CD8-positive, alpha-beta memory T cell (primary cell): ENCODE measurements at regions not wholly inside any gene's neighbourhood (a gene's known extent, or its start where the extent isn't known, plus 50 kb on each side); places are given as distances from the start of the nearest gene placed in this dataset.
"Not testable (repeated sequence)": the region's sequence is repeated elsewhere in the genome, so short reads cannot be mapped to it uniquely, and the experiment has no call there.

Experiments
- CTCF ChIA-PET: fragments of 350-600 bp; sonication (Branson Sonifier 250); formaldehyde crosslinking; loops from one replicate; lab custom pipeline; 2021; ENCODE audit warnings: antibody characterized with exemption; lab: Charles Lee
- POLR2A ChIA-PET: fragments of 350-600 bp; sonication (Branson Sonifier 250); formaldehyde crosslinking; loops from one replicate; lab custom pipeline; 2021; ENCODE audit warnings: antibody characterized with exemption; lab: Charles Lee
- DNase-seq, 5 donors: peaks; one replicate each; pipeline versions ENCODE4 v3.0.0 to v3.0.0-alpha.2; 2020 to 2022; ENCODE audit warnings: mixed read lengths in 1 of 5
- H3K27ac ChIP-seq: one replicate; pipeline ENCODE4 v1.7.0; 2013; ENCODE audit warnings: low read depth, mild to moderate bottlenecking, low read length, moderate library complexity
- H3K27me3 ChIP-seq: 2 replicates; pipeline ENCODE4 v1.7.0; 2013; ENCODE audit warnings: low read length, mild to moderate bottlenecking; ENCODE audit not compliant: insufficient read depth, poor library complexity, severe bottlenecking
- H3K36me3 ChIP-seq: 2 replicates; pipeline ENCODE4 v1.7.0; 2013; ENCODE audit warnings: mild to moderate bottlenecking, low read length, moderate library complexity; ENCODE audit not compliant: insufficient read depth
- H3K4me1 ChIP-seq: 2 replicates; pipeline ENCODE4 v1.7.0; 2013; ENCODE audit warnings: mild to moderate bottlenecking, low read length, moderate library complexity; ENCODE audit not compliant: insufficient read depth
- H3K4me3 ChIP-seq: 2 replicates; pipeline ENCODE4 v1.7.0; 2013; ENCODE audit warnings: mild to moderate bottlenecking, low read length
- H3K9me3 ChIP-seq: 2 replicates; pipeline ENCODE4 v1.7.0; 2013; ENCODE audit warnings: mild to moderate bottlenecking, low read length
- H3K27ac Mint-ChIP-seq, 8 donors: one replicate each; pipeline ENCODE4 v1.8.0; 2020 to 2021; ENCODE audit warnings: mixed read lengths in 8 of 8, mild to moderate bottlenecking in 6 of 8, inconsistent platforms in 3 of 8, moderate library complexity in 3 of 8
- H3K27me3 Mint-ChIP-seq, 2 donors: one replicate each; pipeline ENCODE4 v1.8.0; 2020 to 2021; ENCODE audit warnings: mixed read lengths in 2 of 2, mild to moderate bottlenecking in 1 of 2, moderate library complexity in 1 of 2
- H3K36me3 Mint-ChIP-seq, 3 donors: one replicate each; pipeline ENCODE4 v1.8.0; 2020 to 2021; ENCODE audit warnings: mixed read lengths in 3 of 3, inconsistent platforms in 1 of 3, mild to moderate bottlenecking in 1 of 3
- H3K4me1 Mint-ChIP-seq, 3 donors: one replicate each; pipeline ENCODE4 v1.8.0; 2020 to 2021; ENCODE audit warnings: mixed read lengths in 3 of 3, inconsistent platforms in 1 of 3, mild to moderate bottlenecking in 1 of 3
- H3K4me3 Mint-ChIP-seq, 7 donors: one replicate each; pipeline ENCODE4 v1.8.0; 2020 to 2021; ENCODE audit warnings: mixed read lengths in 7 of 7, mild to moderate bottlenecking in 6 of 7, moderate library complexity in 4 of 7, inconsistent platforms in 2 of 7
- H3K9me3 Mint-ChIP-seq, 5 donors: one replicate each; pipeline ENCODE4 v1.8.0; 2020 to 2022; ENCODE audit warnings: mixed read lengths in 5 of 5, mild to moderate bottlenecking in 3 of 5, moderate library complexity in 2 of 5, inconsistent platforms in 1 of 5

GRCh38 chr18:65605352-65605751, 145.5 kb upstream of the CDH7 start:
- H3K36me3 Mint-ChIP-seq, H3K4me3 ChIP-seq, H3K4me3 Mint-ChIP-seq, POLR2A ChIA-PET, H3K27me3 Mint-ChIP-seq, CTCF ChIA-PET, H3K4me1 Mint-ChIP-seq, DNase-seq, H3K9me3 ChIP-seq, H3K27ac Mint-ChIP-seq, H3K27me3 ChIP-seq, H3K27ac ChIP-seq, H3K4me1 ChIP-seq, H3K36me3 ChIP-seq: not testable (repeated sequence)
- H3K9me3 Mint-ChIP-seq: peaks cover 2 to 20% (median 8%) of the 10 kb centered on the region in 5 donors

DNA sequence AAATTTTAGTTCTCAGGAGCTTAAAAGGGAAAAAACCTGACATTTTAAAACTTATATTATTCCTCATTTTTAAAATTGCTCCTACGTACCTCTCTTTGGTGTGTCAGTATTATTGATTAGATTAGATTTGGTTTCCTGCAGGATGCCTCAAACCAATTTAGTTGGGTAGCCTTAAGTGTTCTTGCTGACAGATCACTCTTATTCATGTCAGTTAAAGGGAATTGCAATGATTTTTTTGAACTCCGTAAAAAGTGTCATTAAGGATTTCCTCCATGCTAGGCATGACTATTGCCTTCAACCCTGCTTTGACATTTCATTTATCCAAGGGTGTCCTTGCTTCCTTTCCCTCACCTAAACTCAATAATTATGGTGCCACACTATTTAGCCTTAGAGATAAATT, 149.0 kb upstream of the CDH7 start:
- POLR2A ChIA-PET: no interaction called here
- Histone ChIP-seq H3K27me3 (no peaks in the 10 kb centered on the region), H3K4me3 (no peak overlapping the region), H3K4me1 (no peaks in the 10 kb centered on the region), H3K9me3 (no peaks in the 10 kb centered on the region), H3K36me3 (no peaks in the 10 kb centered on the region), H3K27ac (no peak overlapping the region)
- Mint-ChIP-seq H3K4me1 (no peaks in the 10 kb centered on the region), H3K9me3 (peaks cover 3 to 19% (median 7%) of the 10 kb centered on the region in 5 donors), H3K36me3 (no peaks in the 10 kb centered on the region), H3K27me3 (no peaks in the 10 kb centered on the region), H3K27ac (no peak overlapping the region), H3K4me3 (no peak overlapping the region)
- CTCF ChIA-PET: no interaction called here
- no peak for DNase-seq

DNA sequence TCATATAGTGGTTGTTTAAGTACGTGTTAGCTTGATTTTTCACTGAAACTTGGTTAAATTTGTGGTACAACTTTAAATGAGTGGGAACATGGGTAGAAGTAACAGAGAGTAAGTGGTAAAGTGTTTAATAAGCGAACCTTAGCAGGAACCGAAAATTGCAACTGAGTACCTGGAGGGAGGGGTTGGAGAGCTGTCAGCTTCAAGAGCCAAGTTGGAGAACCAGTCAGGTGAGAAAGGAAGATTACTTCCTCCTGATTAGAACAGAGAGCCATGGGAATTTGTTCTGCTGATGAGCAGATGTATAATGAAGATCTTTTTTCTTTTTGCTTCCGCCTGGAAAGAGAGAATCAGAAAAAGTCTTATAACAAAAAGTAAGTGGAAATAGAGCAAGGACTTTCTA, 158.4 kb upstream of the CDH7 start:
- Mint-ChIP-seq H3K27ac (no peak overlapping the region), H3K4me3 (no peak overlapping the region), H3K36me3 (peaks cover 0 to 2% (median 0%) of the 10 kb centered on the region in 3 donors), H3K27me3 (no peaks in the 10 kb centered on the region), H3K9me3 (peaks cover 3 to 20% (median 10%) of the 10 kb centered on the region in 5 donors), H3K4me1 (no peaks in the 10 kb centered on the region)
- H3K4me3 ChIP-seq: no peak overlapping the region
- no peaks in the 10 kb centered on the region for H3K27me3 ChIP-seq
- ChIA-PET POLR2A (no interaction called here), CTCF (no interaction called here)
- H3K9me3 ChIP-seq: no peaks in the 10 kb centered on the region
- no peaks in the 10 kb centered on the region for H3K36me3 ChIP-seq
- H3K27ac ChIP-seq: no peak overlapping the region
- DNase-seq: no peak
- H3K4me1 ChIP-seq: no peaks in the 10 kb centered on the region

DNA sequence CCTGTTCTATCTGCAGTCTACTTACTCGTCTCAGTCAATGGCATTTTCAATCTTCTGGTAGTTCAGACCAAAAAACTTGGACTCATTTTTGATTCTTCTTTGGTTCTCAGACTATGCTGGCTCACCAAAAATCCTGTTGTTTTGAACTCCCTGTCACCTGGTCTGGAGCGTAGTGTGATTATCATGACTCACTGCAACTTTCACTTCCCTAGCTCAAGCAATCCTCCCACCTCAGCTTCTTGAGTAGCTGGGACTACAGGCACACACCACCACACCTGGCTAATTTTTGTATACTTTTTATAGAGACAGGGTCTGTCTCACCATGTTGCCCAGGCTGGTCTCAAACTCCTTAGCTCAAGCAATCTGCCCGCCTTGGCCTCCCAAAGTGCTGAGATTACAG, 163.3 kb upstream of the CDH7 start:
- Mint-ChIP-seq H3K36me3 (peaks cover 0 to 2% (median 0%) of the 10 kb centered on the region in 3 donors), H3K27ac (no peak overlapping the region), H3K4me1 (no peaks in the 10 kb centered on the region), H3K4me3 (no peak overlapping the region), H3K27me3 (no peaks in the 10 kb centered on the region), H3K9me3 (peaks cover 6 to 32% (median 11%) of the 10 kb centered on the region in 5 donors)
- H3K4me1 ChIP-seq: no peaks in the 10 kb centered on the region
- DNase-seq: no peak
- H3K27ac ChIP-seq: no peak overlapping the region
- H3K27me3 ChIP-seq: no peaks in the 10 kb centered on the region
- CTCF ChIA-PET: no interaction called here
- no peaks in the 10 kb centered on the region for H3K36me3 ChIP-seq
- H3K4me3 ChIP-seq: no peak overlapping the region
- POLR2A ChIA-PET: no interaction called here
- no peaks in the 10 kb centered on the region for H3K9me3 ChIP-seq

GRCh38 chr18:65582094-65582493, 168.7 kb upstream of the CDH7 start:
- POLR2A ChIA-PET, CTCF ChIA-PET, H3K27ac ChIP-seq, H3K4me1 ChIP-seq, H3K27ac Mint-ChIP-seq, H3K27me3 ChIP-seq, H3K27me3 Mint-ChIP-seq, H3K4me1 Mint-ChIP-seq, H3K4me3 ChIP-seq, H3K36me3 ChIP-seq, H3K4me3 Mint-ChIP-seq, DNase-seq, H3K36me3 Mint-ChIP-seq, H3K9me3 ChIP-seq: not testable (repeated sequence)
- H3K9me3 Mint-ChIP-seq: peaks cover 0 to 37% (median 8%) of the 10 kb centered on the region in 5 donors

- CTCF ChIA-PET: no interaction called here
Observed at GRCh38 chr18:65568866-65569265, 181.9 kb upstream of the CDH7 start.

DNA sequence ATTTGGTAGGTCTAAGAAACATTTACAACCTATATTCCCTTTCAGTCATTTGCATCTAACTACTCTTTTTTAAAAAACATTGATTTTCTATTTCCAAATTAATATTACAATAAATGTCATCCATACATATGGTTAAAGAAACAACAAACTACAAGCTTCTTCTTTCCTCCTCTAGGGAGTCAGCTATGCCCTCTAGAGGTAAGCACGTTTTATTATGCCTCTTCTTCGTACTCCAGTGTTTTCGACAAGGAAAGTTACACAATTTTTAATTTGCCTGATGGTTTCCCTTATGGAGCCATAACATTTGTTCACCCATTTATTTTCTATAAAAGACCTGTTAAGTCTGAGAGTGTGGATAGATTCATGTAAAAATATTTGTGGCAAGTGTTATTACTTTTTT, 183.4 kb upstream of the CDH7 start:
- Histone ChIP-seq H3K4me1 (no peaks in the 10 kb centered on the region), H3K4me3 (no peak overlapping the region), H3K9me3 (no peaks in the 10 kb centered on the region), H3K36me3 (no peaks in the 10 kb centered on the region), H3K27me3 (no peaks in the 10 kb centered on the region), H3K27ac (no peak overlapping the region)
- POLR2A ChIA-PET: no interaction called here
- DNase-seq: no peak
- no peaks in the 10 kb centered on the region for H3K27me3 Mint-ChIP-seq
- CTCF ChIA-PET: no interaction called here
- no peak overlapping the region for H3K27ac Mint-ChIP-seq
- H3K36me3 Mint-ChIP-seq: no peaks in the 10 kb centered on the region
- H3K4me1 Mint-ChIP-seq: no peaks in the 10 kb centered on the region
- peaks cover under 1 to 12% (median 5%) of the 10 kb centered on the region in 5 donors for H3K9me3 Mint-ChIP-seq
- H3K4me3 Mint-ChIP-seq: no peak overlapping the region

More at GRCh38 chr18:65568866-65569265, 181.9 kb upstream of the CDH7 start:
- no peaks in the 10 kb centered on the region for H3K36me3 ChIP-seq
- H3K4me1 Mint-ChIP-seq: no peaks in the 10 kb centered on the region
- no peak overlapping the region for H3K4me3 Mint-ChIP-seq
- peaks cover 0 to 15% (median 6%) of the 10 kb centered on the region in 5 donors for H3K9me3 Mint-ChIP-seq
- DNase-seq: no peak
- no peaks in the 10 kb centered on the region for H3K27me3 ChIP-seq
- H3K27me3 Mint-ChIP-seq: no peaks in the 10 kb centered on the region
- H3K4me3 ChIP-seq: no peak overlapping the region
- POLR2A ChIA-PET: no interaction called here
- H3K27ac Mint-ChIP-seq: no peak overlapping the region
- H3K4me1 ChIP-seq: no peaks in the 10 kb centered on the region
- H3K9me3 ChIP-seq: no peaks in the 10 kb centered on the region
- H3K27ac ChIP-seq: no peak overlapping the region
- no peaks in the 10 kb centered on the region for H3K36me3 Mint-ChIP-seq

DNA sequence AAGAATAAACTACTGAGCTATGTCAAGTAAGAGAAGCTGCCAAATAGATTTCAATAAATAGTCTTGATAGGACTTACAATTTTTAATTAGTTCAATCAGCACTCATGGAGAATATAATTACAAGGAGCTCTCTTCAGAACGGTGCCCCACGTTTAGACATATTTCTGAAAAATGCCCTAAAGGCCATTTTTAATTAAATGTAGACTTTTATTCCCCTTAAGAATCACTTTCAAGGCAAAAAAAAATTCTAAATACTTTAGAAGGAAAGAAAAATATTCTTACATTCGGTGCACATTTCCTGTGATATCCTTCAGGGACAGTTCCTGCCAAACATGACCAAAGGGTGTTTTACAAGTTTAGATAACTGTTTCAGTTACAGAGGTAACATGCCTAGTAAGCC, 202.5 kb upstream of the CDH7 start:
- H3K27ac ChIP-seq: no peak overlapping the region
- no peak overlapping the region for H3K4me3 Mint-ChIP-seq
- no peaks in the 10 kb centered on the region for H3K27me3 Mint-ChIP-seq
- H3K9me3 ChIP-seq: no peaks in the 10 kb centered on the region
- H3K27me3 ChIP-seq: no peaks in the 10 kb centered on the region
- no peaks in the 10 kb centered on the region for H3K36me3 ChIP-seq
- no peak overlapping the region for H3K4me3 ChIP-seq
- no peaks in the 10 kb centered on the region for H3K4me1 ChIP-seq
- CTCF ChIA-PET: no interaction called here
- no peak for DNase-seq
- peaks cover 7 to 29% (median 8%) of the 10 kb centered on the region in 5 donors for H3K9me3 Mint-ChIP-seq
- POLR2A ChIA-PET: no interaction called here
- peaks cover 0 to 3% (median 0%) of the 10 kb centered on the region in 3 donors for H3K36me3 Mint-ChIP-seq
- no peak overlapping the region for H3K27ac Mint-ChIP-seq
- no peaks in the 10 kb centered on the region for H3K4me1 Mint-ChIP-seq

DNA sequence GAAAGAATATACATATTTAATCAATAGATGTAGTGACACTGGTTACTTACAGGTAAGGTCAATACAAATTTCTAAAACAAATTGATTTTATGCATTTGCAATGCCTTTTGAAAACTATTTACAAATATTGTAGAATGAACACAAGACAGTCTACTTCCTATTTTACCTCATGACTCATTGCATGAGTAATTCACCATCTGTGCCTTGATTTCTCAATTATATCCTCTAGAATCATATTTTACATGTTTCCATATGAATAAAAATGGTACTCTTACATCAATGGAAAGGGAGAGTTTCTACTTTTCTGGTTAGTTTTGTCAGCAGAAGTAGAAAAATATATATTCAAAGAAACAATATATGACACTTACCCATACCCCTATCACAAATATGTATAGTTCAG, 203.8 kb upstream of the CDH7 start:
- no peaks in the 10 kb centered on the region for H3K9me3 ChIP-seq
- Mint-ChIP-seq H3K4me1 (no peaks in the 10 kb centered on the region), H3K27me3 (no peaks in the 10 kb centered on the region), H3K27ac (no peak overlapping the region), H3K9me3 (peaks cover 7 to 38% (median 11%) of the 10 kb centered on the region in 5 donors), H3K4me3 (no peak overlapping the region), H3K36me3 (peaks cover 0 to 3% (median 0%) of the 10 kb centered on the region in 3 donors)
- POLR2A ChIA-PET: no interaction called here
- no peak overlapping the region for H3K4me3 ChIP-seq
- CTCF ChIA-PET: no interaction called here
- H3K36me3 ChIP-seq: no peaks in the 10 kb centered on the region
- no peaks in the 10 kb centered on the region for H3K27me3 ChIP-seq
- no peak overlapping the region for H3K27ac ChIP-seq
- no peaks in the 10 kb centered on the region for H3K4me1 ChIP-seq
- no peak for DNase-seq
